ENCODE measurements at regions not wholly inside any gene's neighbourhood (a gene's known extent, or its start where the extent isn't known, plus 50 kb on each side); places are given as distances from the start of the nearest gene placed in this dataset.
"Not testable (repeated sequence)": the region's sequence is repeated elsewhere in the genome, so short reads cannot be mapped to it uniquely, and the experiment has no call there.

DNA sequence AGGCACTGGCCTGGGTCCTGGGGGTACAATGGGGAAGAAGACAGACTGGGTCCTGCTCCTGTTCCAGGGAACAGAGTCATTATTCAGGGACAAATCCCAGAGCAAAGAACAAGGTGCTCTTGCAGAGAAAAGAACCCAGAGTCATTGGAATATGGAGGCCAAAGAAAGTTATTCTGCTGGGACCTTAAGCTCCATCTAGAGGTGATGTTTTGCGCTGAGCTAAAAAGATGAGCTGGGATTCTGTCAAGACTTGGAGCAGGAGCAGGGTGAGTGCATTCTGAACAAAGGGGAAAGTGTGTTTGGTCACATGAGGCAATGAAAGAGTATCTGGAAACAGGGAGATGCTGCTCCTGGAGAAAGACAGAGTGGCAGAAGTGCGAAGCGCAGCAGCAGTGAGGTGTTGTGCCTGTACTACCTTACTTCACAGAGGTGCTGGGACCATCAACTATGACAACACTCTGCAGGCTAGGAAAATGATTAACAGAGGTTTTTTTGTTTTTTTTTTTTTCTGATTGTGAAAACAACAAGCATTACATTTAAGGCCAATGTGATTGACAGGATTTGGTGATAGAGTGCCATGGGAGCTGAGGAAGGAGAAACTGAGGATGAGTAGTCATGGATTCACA is 95.3 kb upstream of the TNFSF11 start:
- no peak for DNase-seq (ENCODE audit: low read depth in 3 of 3)

DNA sequence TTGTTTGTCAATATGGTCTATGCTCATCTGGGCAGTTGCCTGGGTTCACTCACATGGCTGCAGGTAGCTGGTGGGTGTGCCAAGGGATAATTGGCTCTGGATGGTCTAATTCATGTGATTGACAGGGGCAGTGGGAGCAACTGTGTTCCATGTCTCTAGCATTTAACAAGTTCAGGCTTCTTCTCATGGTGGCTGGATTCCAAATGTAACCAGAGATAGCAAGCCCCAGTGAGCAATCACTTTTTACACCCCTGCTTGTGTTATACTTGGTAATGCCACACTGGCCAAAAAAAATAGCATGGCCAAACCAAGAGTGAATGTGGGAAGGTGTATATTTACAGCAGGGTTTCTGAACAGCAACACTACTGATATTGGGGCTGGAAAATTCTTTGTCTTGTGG is 89.6 kb upstream of the TNFSF11 start:
- DNase-seq (ENCODE audit: low read depth in 3 of 3) = no peak

DNA sequence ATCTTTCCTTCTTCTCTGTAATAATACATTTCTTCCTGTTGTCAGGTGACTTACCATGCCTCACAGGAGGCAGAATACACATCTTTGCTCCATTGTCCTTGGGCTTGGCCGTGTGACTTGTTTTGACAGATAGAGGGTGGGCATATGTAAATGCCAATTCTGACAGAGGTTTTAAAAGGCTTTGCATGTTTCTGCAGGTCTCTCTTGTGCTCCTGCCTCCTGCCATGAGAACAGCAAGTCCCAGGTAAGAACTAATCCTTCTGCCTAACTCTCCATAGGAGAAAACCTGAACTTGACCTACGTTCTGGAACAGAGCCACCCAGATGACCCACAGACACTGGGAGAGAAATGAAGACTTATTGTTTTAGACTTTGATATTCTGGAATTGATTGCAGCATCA is 88.7 kb upstream of the TNFSF11 start:
- DNase-seq (ENCODE audit: low read depth in 3 of 3) = no peak

DNA sequence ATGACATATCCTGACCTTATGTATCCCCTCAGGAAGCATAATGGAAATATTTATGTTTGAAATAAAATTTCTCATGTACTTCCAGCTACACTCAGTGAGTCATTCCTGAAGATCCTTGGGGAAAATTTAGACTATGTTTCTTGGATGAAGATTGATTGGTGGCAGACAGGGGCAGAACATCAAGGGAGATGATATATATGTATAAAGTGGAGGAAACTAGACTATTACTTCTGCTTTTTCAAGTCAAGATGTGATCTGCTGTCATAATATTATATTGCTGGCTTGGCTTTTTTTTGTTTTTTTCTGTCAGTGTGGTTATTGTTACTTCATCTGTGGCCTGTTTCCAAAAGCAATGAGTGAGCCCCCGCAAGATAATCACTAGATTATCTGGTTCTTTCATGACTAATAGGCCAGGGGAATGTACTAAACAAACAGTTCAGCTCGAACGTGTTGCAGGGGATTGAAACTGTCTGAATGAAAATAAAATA is 87.2 kb upstream of the TNFSF11 start:
- DNase-seq (ENCODE audit: low read depth in 3 of 3) = no peak

DNA sequence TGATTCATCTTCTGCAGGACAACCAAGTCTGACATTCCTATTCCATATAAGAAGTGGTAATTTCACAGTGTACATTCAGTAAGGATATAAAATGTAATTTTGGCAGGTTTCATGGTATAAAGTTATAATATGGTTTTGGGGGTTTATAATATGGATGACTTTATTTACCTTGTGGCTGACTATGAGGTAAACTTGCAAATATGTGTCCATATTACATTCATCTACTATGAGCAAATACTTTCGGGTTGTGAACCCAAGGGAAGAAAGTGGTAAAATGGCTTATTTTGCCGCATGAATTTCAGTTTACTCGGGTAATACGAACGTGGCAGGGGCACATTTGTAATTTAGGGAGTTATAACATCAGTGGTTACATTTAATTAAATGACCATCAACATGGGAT is 86.7 kb upstream of the TNFSF11 start:
- DNase-seq (ENCODE audit: low read depth in 3 of 3) = no peak

DNA sequence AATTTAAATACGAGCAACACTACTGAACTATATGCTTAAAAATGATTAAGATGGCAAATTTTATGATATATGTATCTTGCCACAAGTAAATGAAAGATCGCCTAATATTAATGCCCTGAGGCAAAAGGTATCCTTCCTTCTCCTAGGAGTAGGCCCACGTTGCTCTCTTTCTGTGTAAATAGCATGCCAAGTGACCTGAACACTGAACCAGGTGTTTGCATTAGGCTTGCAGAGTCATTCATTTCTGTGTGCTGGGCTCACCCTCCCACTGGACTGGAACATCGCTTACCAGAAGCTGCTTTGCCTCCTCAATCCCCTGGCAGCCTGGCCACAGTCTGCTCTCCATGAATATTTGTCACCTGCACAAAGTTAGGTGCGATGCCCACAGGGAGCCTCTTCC is 83.3 kb upstream of the TNFSF11 start:
- no peak for DNase-seq (ENCODE audit: low read depth in 3 of 3)

DNA sequence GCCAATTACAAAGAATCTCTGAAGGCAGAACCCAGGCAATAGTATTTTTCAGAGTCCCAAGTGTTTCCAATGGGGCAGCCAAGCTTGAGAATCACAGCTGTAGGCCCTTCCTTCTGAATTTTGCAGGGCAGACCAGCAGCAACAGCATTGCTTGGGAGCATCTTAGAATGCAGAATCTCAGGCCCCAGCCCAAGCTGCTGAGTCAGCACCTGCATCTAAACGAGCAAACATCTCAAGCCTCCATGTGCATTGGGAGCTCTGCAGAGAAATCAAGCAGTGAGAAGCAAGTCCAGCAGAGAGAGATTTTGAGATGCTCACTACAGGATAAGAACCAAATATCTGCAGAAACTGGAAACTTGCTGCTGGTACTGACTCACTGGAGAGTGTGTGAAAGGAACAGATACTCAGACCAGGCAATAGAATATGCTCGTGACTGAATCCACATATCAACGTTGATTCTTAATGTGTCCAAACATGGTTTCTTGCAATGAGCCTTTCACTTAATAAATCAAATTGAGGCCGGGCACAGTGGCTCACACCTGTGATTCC is 81.5 kb upstream of the TNFSF11 start:
- no peak for DNase-seq (ENCODE audit: low read depth in 3 of 3)

DNA sequence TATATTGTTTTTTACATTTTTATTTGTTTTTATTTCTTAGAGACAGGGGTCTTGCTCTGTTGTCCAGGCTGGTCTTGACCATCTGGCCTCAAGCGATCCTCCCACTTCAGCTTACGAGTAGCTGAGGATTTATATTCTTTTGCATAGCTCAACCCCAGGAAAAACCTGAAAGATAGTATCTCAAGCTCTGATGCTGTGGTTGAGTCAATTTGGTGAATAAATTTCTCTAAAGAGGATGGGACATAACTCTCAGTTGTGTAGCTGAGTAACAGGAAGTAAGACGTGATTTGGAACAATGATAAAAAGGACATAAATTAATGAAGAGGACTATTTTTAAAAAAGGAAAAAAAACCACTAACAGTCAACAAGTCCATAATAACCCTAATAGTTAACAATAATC is 79.8 kb upstream of the TNFSF11 start:
- no peak for DNase-seq (ENCODE audit: low read depth in 3 of 3)

DNA sequence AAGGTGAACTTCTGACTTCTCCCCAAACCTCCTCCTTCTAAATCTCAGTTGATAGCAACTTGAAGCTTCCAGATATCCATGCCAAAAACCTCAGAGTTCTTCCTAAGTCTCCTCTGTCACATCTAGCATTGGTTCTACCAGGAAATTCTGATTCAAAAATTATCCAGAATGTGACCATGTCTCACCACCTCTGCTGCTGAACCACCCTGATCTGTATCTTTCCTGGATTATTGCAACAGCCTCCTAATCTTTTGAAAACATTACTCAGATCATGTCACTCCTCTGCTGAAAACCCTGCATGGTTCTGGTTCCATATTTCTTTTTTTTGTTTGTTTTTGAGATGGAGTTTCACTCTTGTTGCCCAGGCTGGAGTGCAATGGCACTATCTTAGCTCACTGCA is 78.7 kb upstream of the TNFSF11 start:
- no peak for DNase-seq (ENCODE audit: low read depth in 3 of 3)

DNA sequence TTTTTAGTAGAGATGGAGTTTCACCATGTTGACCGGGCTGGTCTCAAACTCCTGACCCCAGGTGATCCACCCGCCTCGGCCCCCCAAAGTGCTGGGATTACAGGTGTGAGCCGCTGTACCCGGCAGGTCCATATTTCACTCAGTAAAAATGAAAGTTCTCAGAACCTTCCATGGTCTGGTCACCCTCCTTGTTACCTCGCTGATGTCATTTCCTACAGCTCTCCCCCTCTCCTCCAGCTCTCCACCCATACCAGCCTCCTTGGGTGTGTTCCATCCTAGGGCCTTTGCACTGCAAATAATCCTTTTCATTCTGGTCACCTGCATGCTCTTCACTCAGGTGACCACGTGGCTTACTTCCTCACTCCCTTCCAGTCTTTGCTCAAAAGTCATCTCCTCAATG is 78.2 kb upstream of the TNFSF11 start:
- DNase-seq (ENCODE audit: low read depth in 3 of 3) = no peak

DNA sequence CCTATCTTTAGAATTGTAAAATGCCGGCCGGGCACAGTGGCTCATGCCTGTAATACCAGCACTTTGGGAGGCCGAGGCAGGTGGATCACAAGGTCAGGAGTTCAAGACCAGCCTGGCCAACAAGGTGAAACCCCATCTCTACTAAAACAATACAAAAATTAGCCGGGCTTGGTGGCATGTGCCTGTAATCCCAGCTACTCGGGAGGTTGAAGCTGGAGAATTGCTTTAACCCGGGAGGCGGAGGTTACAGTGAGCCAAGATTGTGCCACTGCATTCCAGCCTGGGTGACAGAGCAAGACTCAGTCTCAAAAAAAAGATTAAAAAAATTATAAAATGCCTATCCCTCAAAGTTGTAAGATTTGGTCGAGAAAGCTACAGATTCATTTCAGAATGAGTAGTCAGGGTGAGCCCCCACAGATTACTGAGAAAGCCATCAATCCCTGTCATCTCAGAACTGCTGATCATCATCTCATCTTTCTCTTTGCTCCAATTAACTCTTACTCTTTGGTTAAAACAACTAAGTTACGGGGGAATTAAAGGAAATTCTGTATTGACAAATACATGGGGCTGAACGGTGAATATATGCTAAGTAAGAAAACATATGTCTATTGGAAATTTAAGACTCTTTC is 76.9 kb upstream of the TNFSF11 start:
- not testable (repeated sequence) for DNase-seq (ENCODE audit: low read depth in 3 of 3)

DNA sequence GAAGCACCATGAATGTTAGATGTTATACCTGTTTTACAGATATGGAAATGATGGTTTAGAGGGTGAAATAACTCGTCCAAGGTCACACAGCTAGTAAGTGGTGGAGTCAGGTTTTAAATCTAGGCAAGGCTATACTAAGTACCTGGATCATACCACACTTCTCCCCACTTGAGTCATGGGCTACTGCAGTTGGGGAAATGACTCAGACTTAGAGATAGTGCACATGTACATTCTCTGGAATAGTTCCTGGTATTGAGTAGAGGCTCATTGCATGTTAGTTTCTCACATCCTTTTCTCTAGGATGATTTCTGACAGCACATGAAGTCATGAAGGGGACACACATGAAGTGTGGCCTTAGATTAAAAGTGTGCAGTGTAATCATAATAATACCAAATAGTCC is 76.2 kb upstream of the TNFSF11 start:
- DNase-seq (ENCODE audit: low read depth in 3 of 3) = no peak

DNA sequence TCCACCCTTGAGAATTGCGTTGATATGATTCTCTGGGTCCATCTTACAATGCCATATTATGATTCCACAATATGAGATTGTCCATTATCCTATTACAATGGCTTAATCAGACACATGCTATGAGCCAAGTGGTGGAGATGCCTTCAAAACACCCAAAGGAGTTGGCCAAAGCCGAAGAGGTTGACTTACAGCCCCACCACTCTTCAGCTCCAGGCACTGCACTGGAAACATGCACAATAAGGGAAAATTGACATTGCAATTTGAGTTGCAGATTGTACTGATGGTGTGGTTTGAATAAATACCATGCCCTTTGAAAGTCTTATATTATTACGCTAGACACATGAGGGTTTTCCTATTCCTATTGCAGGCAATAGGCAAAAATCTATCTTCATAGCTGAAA is 75.4 kb upstream of the TNFSF11 start:
- no peak for DNase-seq (ENCODE audit: low read depth in 3 of 3)
